Testis (tissue), 2 donors: ENCODE measurements at regions not wholly inside any gene's neighbourhood (a gene's known extent, or its start where the extent isn't known, plus 50 kb on each side); places are given as distances from the start of the nearest gene placed in this dataset.

Experiments
- POLR2A ChIP-seq: fragments of 450-650 bp; IDR thresholded peaks from one replicate; pipeline ENCODE4 v1.6.1; 2017; ENCODE audit warnings: antibody characterized with exemption, mild to moderate bottlenecking, moderate library complexity
- TF ChIP-seq, protein P1 (sequence below), 3 experiments: fragments of 450-650 bp in 2 of 3; fragments of 200-600 bp in 1 of 3; sonication (generic) in 1 of 3; IDR thresholded peaks; one replicate each; pipeline ENCODE4 v1.5.1; 2016 to 2019; ENCODE audit warnings: antibody characterized with exemption in 3 of 3, mild to moderate bottlenecking in 2 of 3, moderate library complexity in 1 of 3

DNA sequence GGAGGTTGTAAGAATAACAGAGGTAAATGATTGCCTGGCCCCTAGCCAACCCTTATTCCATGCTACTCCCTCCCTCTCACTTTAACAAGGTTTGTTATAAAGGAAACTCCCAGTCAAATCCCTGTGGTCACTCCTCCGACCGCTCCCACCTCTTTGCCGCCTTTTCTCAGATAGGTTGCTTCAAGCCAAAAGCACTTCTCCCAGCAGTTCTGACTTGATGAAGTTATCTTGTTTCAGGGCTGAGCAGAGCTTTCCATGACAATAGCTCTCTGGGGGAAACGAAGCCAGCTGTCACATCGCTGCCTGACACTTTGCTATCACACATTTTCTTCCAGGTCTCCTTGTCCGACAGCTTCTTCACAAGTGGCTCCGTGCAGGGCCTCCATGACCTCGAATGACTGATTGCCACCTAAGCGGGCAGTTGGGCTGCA, 278.6 kb downstream of the HAPSTR1 start:
- TF ChIP-seq, protein P1, sequence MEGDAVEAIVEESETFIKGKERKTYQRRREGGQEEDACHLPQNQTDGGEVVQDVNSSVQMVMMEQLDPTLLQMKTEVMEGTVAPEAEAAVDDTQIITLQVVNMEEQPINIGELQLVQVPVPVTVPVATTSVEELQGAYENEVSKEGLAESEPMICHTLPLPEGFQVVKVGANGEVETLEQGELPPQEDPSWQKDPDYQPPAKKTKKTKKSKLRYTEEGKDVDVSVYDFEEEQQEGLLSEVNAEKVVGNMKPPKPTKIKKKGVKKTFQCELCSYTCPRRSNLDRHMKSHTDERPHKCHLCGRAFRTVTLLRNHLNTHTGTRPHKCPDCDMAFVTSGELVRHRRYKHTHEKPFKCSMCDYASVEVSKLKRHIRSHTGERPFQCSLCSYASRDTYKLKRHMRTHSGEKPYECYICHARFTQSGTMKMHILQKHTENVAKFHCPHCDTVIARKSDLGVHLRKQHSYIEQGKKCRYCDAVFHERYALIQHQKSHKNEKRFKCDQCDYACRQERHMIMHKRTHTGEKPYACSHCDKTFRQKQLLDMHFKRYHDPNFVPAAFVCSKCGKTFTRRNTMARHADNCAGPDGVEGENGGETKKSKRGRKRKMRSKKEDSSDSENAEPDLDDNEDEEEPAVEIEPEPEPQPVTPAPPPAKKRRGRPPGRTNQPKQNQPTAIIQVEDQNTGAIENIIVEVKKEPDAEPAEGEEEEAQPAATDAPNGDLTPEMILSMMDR (IDR thresholded peaks at IDR 0.05), result no peak
- TF ChIP-seq POLR2A, result no peak
